Body of pancreas (tissue), 4 donors: ENCODE measurements at regions not wholly inside any gene's neighbourhood (a gene's known extent, or its start where the extent isn't known, plus 50 kb on each side); places are given as distances from the start of the nearest gene placed in this dataset.
A peak's percentile ranks its signal among the peaks of the same experiment; 100 is the strongest.

ENCODE experiments used
- ATAC-seq: fragments of 150-250 bp; one replicate; pipeline ENCODE4 v1.9.1; 2016
- DNase-seq, 4 donors: peaks; one replicate each; pipeline ENCODE4 v3.0.0-alpha.2; 2019
- H3K27ac ChIP-seq, 4 donors: fragments of 200-600 bp; sonication (generic); 1 replicate in 3 of 4; 2 replicates in 1 of 4; pipeline versions ENCODE4 v1.5.1 to v1.6.1; 2016 to 2019; ENCODE audit warnings: mild to moderate bottlenecking in 1 of 4, mixed read lengths in 1 of 4, moderate library complexity in 1 of 4
- H3K27me3 ChIP-seq, 2 donors: fragments of 200-600 bp; sonication (generic); one replicate each; pipeline ENCODE4 v1.6.0; 2016; ENCODE audit warnings: mild to moderate bottlenecking in 1 of 2
- H3K36me3 ChIP-seq, 2 donors: fragments of 200-600 bp; sonication (generic); replicated peaks in 1 of 2; 2 replicates each; pipeline ENCODE4 v1.5.1; 2016; ENCODE audit warnings: low read depth in 2 of 2; ENCODE audit not compliant: insufficient read depth in 1 of 2
- H3K4me1 ChIP-seq: fragments of 200-600 bp; sonication (generic); one replicate; pipeline ENCODE4 v1.6.0; 2016
- H3K4me3 ChIP-seq, 2 donors: fragments of 200-600 bp; sonication (generic); 1 replicate in 1 of 2; 2 replicates in 1 of 2; pipeline ENCODE4 v1.5.1; 2016 to 2019
- H3K9me3 ChIP-seq, 3 donors: fragments of 200-600 bp; sonication (generic); 1 replicate in 2 of 3; 2 replicates in 1 of 3; pipeline ENCODE4 v1.5.1; 2016
- CTCF ChIP-seq, 7 experiments: fragments of 450-650 bp in 4 of 7; fragments of 200-600 bp in 3 of 7; sonication (generic) in 3 of 7; IDR thresholded peaks; one replicate each; pipeline ENCODE4 v1.5.1; 2016 to 2019; ENCODE audit warnings: antibody characterized with exemption in 7 of 7
- POLR2A ChIP-seq, 3 donors: fragments of 450-650 bp; IDR thresholded peaks; one replicate each; pipeline ENCODE4 v1.6.1; 2016; ENCODE audit warnings: antibody characterized with exemption in 3 of 3, mild to moderate bottlenecking in 2 of 3
- WGBS, 2 donors: methylation state at CpG; one replicate each; pipeline ENCODE4 v1.1.5; 2017; 5-methylcytosine and 5-hydroxymethylcytosine counted together
- intact Hi-C: fragments of 100-400 bp; cut with DNase I; formaldehyde crosslinking; loops from one replicate; pipeline ENCODE4 v1.15.1; 2023

- intact Hi-C loops, result no loop called here
- Histone ChIP-seq H3K27me3 (no peaks in the 10 kb centered on the region), H3K27ac (no peak overlapping the region), H3K4me1 (no peaks in the 10 kb centered on the region), H3K4me3 (no peak overlapping the region), H3K36me3 (no peaks in the 10 kb centered on the region), H3K9me3 (no peaks in the 10 kb centered on the region)
- TF ChIP-seq POLR2A (IDR thresholded peaks at IDR 0.05), result no peak
- no peak for TF ChIP-seq CTCF (IDR thresholded peaks at IDR 0.05)
- ATAC-seq (no peak), DNase-seq (no peak)
- 58 to 65% methylated on average over 5 of the region's 5 CpGs for WGBS, 2 donors
These were observed 96.3 kb upstream of the CES5A start for GRCh38 chr16:55971447-55971846.

DNA sequence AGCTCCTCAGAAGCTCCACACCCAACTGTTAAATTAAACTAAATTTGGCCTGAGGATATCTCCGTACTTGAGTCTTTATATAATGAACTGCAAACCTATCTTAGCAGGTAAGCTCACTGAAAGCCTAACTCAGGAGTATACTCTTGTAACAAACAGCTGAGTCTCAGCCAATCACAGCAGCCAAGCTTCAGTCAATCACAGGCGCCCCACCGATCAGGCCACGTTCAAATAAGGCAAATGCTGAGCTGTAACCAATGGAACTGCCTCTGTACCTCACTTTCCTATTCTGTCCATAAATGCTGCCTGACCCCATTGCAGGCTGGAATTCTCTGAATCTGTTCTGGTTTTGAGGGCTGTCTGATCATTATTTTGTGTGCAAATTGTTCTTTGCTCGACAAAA lies 93.0 kb upstream of the CES5A start:
- no peaks in the 10 kb centered on the region for H3K36me3 ChIP-seq
- WGBS, 2 donors, result 36 to 60% methylated on average over 5 of the region's 5 CpGs

GRCh38 chr16:55964923-55965475 lies 89.8 kb upstream of the CES5A start:
- no peaks in the 10 kb centered on the region for H3K4me1 ChIP-seq
- TF ChIP-seq POLR2A (IDR thresholded peaks at IDR 0.05), result no peak
- no peak for TF ChIP-seq CTCF (IDR thresholded peaks at IDR 0.05)
- H3K36me3 ChIP-seq, result no peaks in the 10 kb centered on the region
- no peak for ATAC-seq
- 61 to 72% methylated on average over 4 of the region's 4 CpGs for WGBS, 2 donors
- no peak overlapping the region for H3K4me3 ChIP-seq
- peaks cover 0 to under 1% (median 0%) of the 10 kb centered on the region in 3 donors for H3K9me3 ChIP-seq
- peak overlapping the region in 2 of 4 donors; percentile 16 to 25 for H3K27ac ChIP-seq
- DNase-seq, result no peak
- intact Hi-C loops, result no loop called here
- H3K27me3 ChIP-seq, result no peaks in the 10 kb centered on the region

More for the DNA sequence above, 93.0 kb upstream of the CES5A start:
- H3K4me1 ChIP-seq, result no peaks in the 10 kb centered on the region
- H3K9me3 ChIP-seq, result no peaks in the 10 kb centered on the region
- ATAC-seq (no peak), DNase-seq (no peak)
- no peak overlapping the region for H3K4me3 ChIP-seq
- intact Hi-C loops, result no loop called here
- TF ChIP-seq POLR2A (IDR thresholded peaks at IDR 0.05) (no peak), CTCF (IDR thresholded peaks at IDR 0.05) (no peak)
- no peak overlapping the region for H3K27ac ChIP-seq
- H3K27me3 ChIP-seq, result no peaks in the 10 kb centered on the region

- DNase-seq, result peak; percentile 17 to 36 (median 23)
- no peak overlapping the region for H3K4me3 ChIP-seq
- H3K9me3 ChIP-seq, result peaks cover 0 to 5% (median 0%) of the 10 kb centered on the region in 3 donors
- H3K36me3 ChIP-seq, result no peaks in the 10 kb centered on the region
- intact Hi-C loops, result no loop called here
- H3K27me3 ChIP-seq, result no peaks in the 10 kb centered on the region
- WGBS, 2 donors, result 20 to 23% methylated on average over 5 of the region's 5 CpGs
- no peak overlapping the region for H3K27ac ChIP-seq
- TF ChIP-seq POLR2A (IDR thresholded peaks at IDR 0.05) (no peak), CTCF (IDR thresholded peaks at IDR 0.05) (no peak)
- H3K4me1 ChIP-seq, result no peaks in the 10 kb centered on the region
- ATAC-seq, result peak; percentile 53
These were observed 80.7 kb upstream of the CES5A start for GRCh38 chr16:55955845-55956244.

GRCh38 chr16:55955424-55955823 lies 80.3 kb upstream of the CES5A start:
- Histone ChIP-seq H3K27me3 (no peaks in the 10 kb centered on the region), H3K9me3 (peaks cover 0 to 5% (median 0%) of the 10 kb centered on the region in 3 donors), H3K27ac (no peak overlapping the region), H3K36me3 (no peaks in the 10 kb centered on the region), H3K4me1 (no peaks in the 10 kb centered on the region), H3K4me3 (no peak overlapping the region)
- no peak for DNase-seq
- TF ChIP-seq POLR2A (IDR thresholded peaks at IDR 0.05) (no peak), CTCF (IDR thresholded peaks at IDR 0.05) (no peak)
- intact Hi-C loops, result no loop called here
- no peak for ATAC-seq
- WGBS, 2 donors, result 77 to 86% methylated on average over 4 of the region's 4 CpGs
